Panc1 (cell line): ENCODE measurements at regions not wholly inside any gene's neighbourhood (a gene's known extent, or its start where the extent isn't known, plus 50 kb on each side); places are given as distances from the start of the nearest gene placed in this dataset.

Experiments
- ATAC-seq: fragments of 200-7000 bp; cut with Tn5 transposase; 2 replicates; pipeline ENCODE4 v1.9.1; 2020; ENCODE audit warnings: mild to moderate bottlenecking, moderate library complexity
- BruUV-seq: library from RNA; stranded (reverse); fragments of 400-500 nt; replicated peaks from 2 replicates; lab custom pipeline; 2021; lab: Mats Ljungman, UMichigan
- CTCF ChIA-PET: fragments of 300-600 bp; sonication (Branson Sonifier 250); formaldehyde crosslinking; loops from one replicate; lab custom pipeline; 2022; ENCODE audit warnings: antibody characterized with exemption; lab: Charles Lee
- POLR2A ChIA-PET: fragments of 300-600 bp; sonication (Branson Sonifier 250); formaldehyde crosslinking; loops from one replicate; lab custom pipeline; 2022; ENCODE audit warnings: antibody characterized with exemption; lab: Charles Lee
- DNase-seq: peaks from one replicate; pipeline ENCODE4 v3.0.0-alpha.2; 2010; ENCODE audit warnings: low read depth, low spot score
- H3K27ac ChIP-seq: 2 replicates; pipeline ENCODE4 v1.5.1; 2011; ENCODE audit warnings: mild to moderate bottlenecking, low read length, inconsistent platforms
- H3K27me3 ChIP-seq: fragments of 200-500 bp; sonication (Bioruptor generic); 2 replicates; pipeline ENCODE4 v1.6.0; 2014; ENCODE audit warnings: low read length, inconsistent platforms; ENCODE audit not compliant: control insufficient read depth, insufficient read depth
- H3K36me3 ChIP-seq: fragments of 200-500 bp; sonication (Bioruptor generic); 2 replicates; pipeline ENCODE4 v1.5.1; 2014; ENCODE audit warnings: inconsistent platforms, mild to moderate bottlenecking, low read length, moderate library complexity; ENCODE audit not compliant: control insufficient read depth, insufficient read depth
- H3K4me1 ChIP-seq: 2 replicates; pipeline ENCODE4 v1.5.1; 2011; ENCODE audit warnings: inconsistent platforms, mild to moderate bottlenecking, low read length, moderate library complexity; ENCODE audit not compliant: control insufficient read depth, insufficient read depth
- H3K4me3 ChIP-seq, 2 experiments: 2 replicates each; pipeline ENCODE4 v1.5.1; 2011 to 2012; ENCODE audit warnings: low read depth in 2 of 2, low read length in 2 of 2, mild to moderate bottlenecking in 2 of 2, inconsistent platforms in 1 of 2, moderate library complexity in 1 of 2
- H3K9me3 ChIP-seq: fragments of 200-500 bp; sonication (Bioruptor generic); 2 replicates; pipeline ENCODE4 v1.5.1; 2014; ENCODE audit warnings: low read depth, mild to moderate bottlenecking, inconsistent platforms, low read length, moderate library complexity; ENCODE audit not compliant: control insufficient read depth, insufficient read depth
- CTCF ChIP-seq: fragments of 450-650 bp; IDR thresholded peaks from 2 replicates; pipeline ENCODE4 v1.5.1; 2017; ENCODE audit warnings: mild to moderate bottlenecking
- POLR2AphosphoS5 ChIP-seq: IDR thresholded peaks from 2 replicates; pipeline ENCODE4 v1.6.1; 2012; ENCODE audit warnings: mild to moderate bottlenecking, low read depth, low read length, moderate library complexity
- REST ChIP-seq, 2 experiments: IDR thresholded peaks; 2 replicates each; pipeline ENCODE4 v1.6.1; 2011 to 2012; ENCODE audit warnings: low read depth in 2 of 2, control low read depth in 1 of 2, low read length in 1 of 2, mild to moderate bottlenecking in 1 of 2, moderate library complexity in 1 of 2; ENCODE audit not compliant: insufficient read depth in 1 of 2
- SIN3A ChIP-seq: IDR thresholded peaks from 2 replicates; pipeline ENCODE4 v1.6.1; 2012; ENCODE audit warnings: low read depth, mild to moderate bottlenecking, low read length, moderate library complexity, borderline replicate concordance; ENCODE audit not compliant: insufficient read depth
- TCF7L2 ChIP-seq: IDR thresholded peaks from 2 replicates; pipeline ENCODE4 v1.6.1; 2011; ENCODE audit warnings: mild to moderate bottlenecking, low read depth, low read length, inconsistent platforms
- in situ Hi-C: cut with HindIII; loops from 2 replicates; pipeline ENCODE4 v1.10.0; 2016; ENCODE audit warnings: low sequenced_read_pairs, low pct_unique_long_range_greater_than_20kb
- intact Hi-C: fragments of 100-400 bp; cut with micrococcal nuclease; formaldehyde crosslinking; loops from one replicate; pipeline ENCODE4 v1.10.0; 2022; ENCODE audit not compliant: unreplicated experiment

GRCh38 chr2:8329660-8330622 lies 351.9 kb upstream of the ID2 start:
- BruUV-seq, result no TSS peak
- Histone ChIP-seq H3K9me3 (no peaks in the 10 kb centered on the region), H3K36me3 (no peaks in the 10 kb centered on the region), H3K4me1 (no peaks in the 10 kb centered on the region), H3K27me3 (0 out of 2 replicates have a peak, but pooled peaks cover 2% of the 10 kb centered on the region), H3K27ac (no peak overlapping the region), H3K4me3 (no peak overlapping the region)
- ATAC-seq (no peak), DNase-seq (no peak)
- CTCF ChIA-PET, result no interaction called here
- TF ChIP-seq TCF7L2 (no peak), CTCF (no peak), POLR2AphosphoS5 (no peak), SIN3A (no peak), REST (IDR thresholded peaks at IDR 0.05; ENCODE audit: insufficient read depth in 1 of 2, low read depth in 2 of 2, low read length in 1 of 2) (no peak)
- intact Hi-C loops, result no loop called here
- POLR2A ChIA-PET, result no interaction called here
- in situ Hi-C loops, result no loop called here

- DNase-seq (no peak), ATAC-seq (no peak)
- no peaks in the 10 kb centered on the region for H3K4me1 ChIP-seq
- H3K36me3 ChIP-seq, result no peaks in the 10 kb centered on the region
- in situ Hi-C loops (no loop called here), intact Hi-C loops (no loop called here)
- TF ChIP-seq TCF7L2 (no peak), CTCF (no peak), REST (IDR thresholded peaks at IDR 0.05; ENCODE audit: insufficient read depth in 1 of 2, low read depth in 2 of 2, low read length in 1 of 2) (no peak), SIN3A (no peak), POLR2AphosphoS5 (no peak)
- POLR2A ChIA-PET, result no interaction called here
- H3K4me3 ChIP-seq, result no peak overlapping the region
- H3K27me3 ChIP-seq, result 0 out of 2 replicates have a peak, but pooled peaks cover 2% of the 10 kb centered on the region
- no peak overlapping the region for H3K27ac ChIP-seq
- BruUV-seq, result no TSS peak
- CTCF ChIA-PET, result no interaction called here
- H3K9me3 ChIP-seq, result no peaks in the 10 kb centered on the region
These were observed 350.8 kb upstream of the ID2 start for GRCh38 chr2:8331068-8331467.
